Osteoblast (primary cell): ENCODE measurements at regions not wholly inside any gene's neighbourhood (a gene's known extent, or its start where the extent isn't known, plus 50 kb on each side); places are given as distances from the start of the nearest gene placed in this dataset.
A peak's percentile ranks its signal among the peaks of the same experiment; 100 is the strongest.

Source experiments
- DNase-seq: peaks from one replicate; pipeline ENCODE4 v3.0.0; 2011; ENCODE audit warnings: low spot score, mixed read lengths; ENCODE audit not compliant: insufficient read length; ENCODE audit errors: missing footprints
- H2AFZ ChIP-seq: 2 replicates; pipeline ENCODE4 v1.6.0; 2011; ENCODE audit warnings: mild to moderate bottlenecking, low read length
- H3K27ac ChIP-seq: 2 replicates; pipeline ENCODE4 v1.5.1; 2011; ENCODE audit warnings: mild to moderate bottlenecking, low read depth, low read length, moderate library complexity
- H3K27me3 ChIP-seq: 2 replicates; pipeline ENCODE4 v1.6.0; 2012; ENCODE audit warnings: mild to moderate bottlenecking, control low read depth, inconsistent platforms, low read length, moderate library complexity; ENCODE audit not compliant: insufficient read depth
- H3K36me3 ChIP-seq: 2 replicates; pipeline ENCODE4 v1.5.1; 2011; ENCODE audit warnings: mild to moderate bottlenecking, low read length, control low read depth, moderate library complexity; ENCODE audit not compliant: insufficient read depth
- H3K4me1 ChIP-seq: 2 replicates; pipeline ENCODE4 v1.5.1; 2011; ENCODE audit warnings: mild to moderate bottlenecking, low read length, control low read depth, moderate library complexity; ENCODE audit not compliant: insufficient read depth
- H3K4me2 ChIP-seq: 2 replicates; pipeline ENCODE4 v1.6.0; 2011; ENCODE audit warnings: mild to moderate bottlenecking, low read length; ENCODE audit not compliant: insufficient read depth
- H3K4me3 ChIP-seq: fragments of 200-600 bp; sonication (generic); 3 replicates; pipeline ENCODE4 v1.5.1; 2012; ENCODE audit warnings: mild to moderate bottlenecking, low read length, inconsistent platforms; ENCODE audit not compliant: insufficient read depth
- H3K79me2 ChIP-seq: 2 replicates; pipeline ENCODE4 v1.6.0; 2012; ENCODE audit warnings: mild to moderate bottlenecking, low read length, control low read depth, inconsistent platforms; ENCODE audit not compliant: insufficient read depth
- H3K9me3 ChIP-seq: 2 replicates; pipeline ENCODE4 v1.5.1; 2011; ENCODE audit warnings: low read depth, low read length, control low read depth
- H4K20me1 ChIP-seq: 2 replicates; pipeline ENCODE4 v1.6.0; 2012; ENCODE audit warnings: mild to moderate bottlenecking, low read length, control low read depth; ENCODE audit not compliant: insufficient read depth
- CTCF ChIP-seq: IDR thresholded peaks from 2 replicates; pipeline ENCODE4 v1.5.1; 2011; ENCODE audit warnings: mild to moderate bottlenecking, low read depth, low read length, moderate library complexity; ENCODE audit errors: extremely low read depth

GRCh38 chr6:93787841-93788240 is 368.5 kb upstream of the EPHA7 start:
- H4K20me1 ChIP-seq = no peaks in the 10 kb centered on the region
- H3K79me2 ChIP-seq = no peaks in the 10 kb centered on the region
- H3K4me1 ChIP-seq = no peaks in the 10 kb centered on the region
- H3K4me3 ChIP-seq = no peak overlapping the region
- no peak overlapping the region for H3K4me2 ChIP-seq
- DNase-seq = no peak
- H2AFZ ChIP-seq = no peak overlapping the region
- no peak overlapping the region for H3K27ac ChIP-seq
- H3K36me3 ChIP-seq = no peaks in the 10 kb centered on the region
- H3K27me3 ChIP-seq = no peaks in the 10 kb centered on the region
- H3K9me3 ChIP-seq = no peaks in the 10 kb centered on the region
- TF ChIP-seq CTCF = no peak

GRCh38 chr6:93786474-93787330 is 367.3 kb upstream of the EPHA7 start:
- no peaks in the 10 kb centered on the region for H3K9me3 ChIP-seq
- H2AFZ ChIP-seq = no peak overlapping the region
- H3K4me1 ChIP-seq = no peaks in the 10 kb centered on the region
- no peaks in the 10 kb centered on the region for H3K27me3 ChIP-seq
- DNase-seq = no peak
- no peak overlapping the region for H3K4me2 ChIP-seq
- H3K4me3 ChIP-seq = no peak overlapping the region
- no peak for TF ChIP-seq CTCF
- no peaks in the 10 kb centered on the region for H4K20me1 ChIP-seq
- no peak overlapping the region for H3K27ac ChIP-seq
- no peaks in the 10 kb centered on the region for H3K36me3 ChIP-seq
- no peaks in the 10 kb centered on the region for H3K79me2 ChIP-seq

- H3K4me2 ChIP-seq = peak overlapping the region; percentile 61
- H3K27me3 ChIP-seq = no peaks in the 10 kb centered on the region
- peak overlapping the region; percentile 53 for H2AFZ ChIP-seq
Observed at GRCh38 chr6:93785694-93786030, 366.3 kb upstream of the EPHA7 start.

More at GRCh38 chr6:93785694-93786030, 366.3 kb upstream of the EPHA7 start:
- DNase-seq = no peak
- Histone ChIP-seq H3K79me2 (no peaks in the 10 kb centered on the region), H3K36me3 (no peaks in the 10 kb centered on the region), H3K4me3 (no peak overlapping the region), H3K9me3 (no peaks in the 10 kb centered on the region), H3K4me1 (no peaks in the 10 kb centered on the region), H4K20me1 (no peaks in the 10 kb centered on the region), H3K27ac (peak overlapping the region; percentile 47)
- no peak for TF ChIP-seq CTCF
